ENCODE measurements at regions not wholly inside any gene's neighbourhood (a gene's known extent, or its start where the extent isn't known, plus 50 kb on each side); places are given as distances from the start of the nearest gene placed in this dataset.

GRCh38 chr6:133631421-133631820 is 257.5 kb upstream of the TCF21 start:
- no peak for DNase-seq (ENCODE audit: low read depth)

DNA sequence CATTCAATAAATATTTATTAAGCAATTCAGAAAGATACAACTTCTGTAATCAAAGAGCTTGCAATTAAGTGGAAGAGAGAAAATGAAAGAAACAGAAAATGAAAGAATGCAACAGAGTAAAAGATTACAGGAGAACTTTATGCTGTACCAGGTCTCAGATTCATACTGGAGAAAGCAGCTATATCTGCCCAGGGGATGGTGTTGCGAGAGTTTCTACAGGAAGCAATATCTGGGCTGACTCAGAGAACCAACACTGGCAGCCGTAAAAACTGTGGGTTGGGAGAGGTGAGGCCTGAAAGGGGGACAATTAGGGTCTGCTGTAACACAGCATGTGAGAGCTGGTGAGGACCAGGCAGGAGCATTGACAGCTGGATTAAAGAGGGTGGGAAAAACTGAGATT is 256.7 kb upstream of the TCF21 start:
- no peak for DNase-seq (ENCODE audit: low read depth)

DNA sequence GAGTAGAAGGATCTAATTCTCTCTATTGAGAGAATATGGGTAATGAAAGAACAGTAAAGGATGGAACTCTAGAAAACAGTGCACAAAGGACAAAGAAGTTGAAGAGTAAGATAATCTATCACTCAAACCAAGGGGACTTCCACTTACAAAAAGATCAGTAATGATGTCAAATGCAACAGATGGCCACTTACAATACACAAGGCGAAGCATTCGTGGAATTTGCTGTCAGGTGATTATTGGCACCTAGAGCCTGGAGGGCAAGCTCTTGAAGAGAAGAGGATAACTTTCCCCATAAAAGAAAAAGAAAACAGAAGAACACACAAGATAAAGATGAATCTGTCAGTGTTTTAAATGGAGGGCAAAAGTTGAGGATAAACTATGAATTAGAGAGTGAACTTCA is 256.0 kb upstream of the TCF21 start:
- DNase-seq (ENCODE audit: low read depth) = no peak

- no peak for DNase-seq (ENCODE audit: low read depth)
These were observed 254.4 kb upstream of the TCF21 start for GRCh38 chr6:133634474-133634873.

DNA sequence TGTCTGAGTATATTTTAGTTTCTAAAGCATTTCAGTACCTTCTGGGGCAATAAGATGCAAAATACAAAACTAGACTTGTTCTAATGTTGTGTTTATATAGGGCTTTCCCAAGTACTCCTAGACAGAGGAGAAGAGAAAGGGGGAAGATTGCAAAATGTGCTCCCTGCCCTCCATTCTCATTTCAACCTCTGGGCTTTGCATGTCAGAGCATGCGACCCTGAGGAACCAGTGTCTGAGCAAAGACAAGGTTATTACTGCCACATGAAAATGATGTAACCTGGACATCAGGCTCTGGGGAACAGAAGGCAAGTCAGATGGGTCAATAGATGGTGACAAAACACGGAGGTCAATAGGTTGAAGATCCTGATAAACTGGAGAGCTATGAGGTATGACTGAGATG is 253.5 kb upstream of the TCF21 start:
- DNase-seq (ENCODE audit: low read depth) = no peak

- no peak for DNase-seq (ENCODE audit: low read depth)
These were observed 251.5 kb upstream of the TCF21 start for GRCh38 chr6:133637436-133637835.

GRCh38 chr6:133637874-133638273 is 251.0 kb upstream of the TCF21 start:
- DNase-seq (ENCODE audit: low read depth) = no peak

DNA sequence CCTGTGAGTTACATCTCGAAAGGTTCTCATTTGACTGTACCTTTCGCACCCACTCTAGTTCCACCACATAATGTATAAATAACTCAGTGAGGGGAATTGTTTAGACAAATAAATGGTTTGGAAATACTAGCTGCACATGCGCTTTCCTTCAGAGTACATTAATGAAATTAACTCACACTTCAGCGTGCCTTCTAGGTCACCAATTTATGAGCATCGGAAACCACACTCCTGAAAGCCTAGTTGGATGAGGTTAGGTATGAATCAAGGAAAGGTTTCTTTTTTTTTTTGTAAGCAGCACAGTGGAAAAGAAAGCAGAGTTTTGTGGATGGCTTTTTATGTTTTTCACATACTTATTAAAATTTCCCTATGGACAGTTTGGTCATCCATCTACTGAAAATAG is 247.8 kb upstream of the TCF21 start:
- DNase-seq (ENCODE audit: low read depth) = no peak

GRCh38 chr6:133644548-133644891 is 244.4 kb upstream of the TCF21 start:
- no peak for DNase-seq (ENCODE audit: low read depth)

GRCh38 chr6:133644892-133645619 is 243.9 kb upstream of the TCF21 start:
- DNase-seq (ENCODE audit: low read depth) = peak; percentile 58

GRCh38 chr6:133645966-133646740 is 242.8 kb upstream of the TCF21 start:
- peak; percentile 62 for DNase-seq (ENCODE audit: low read depth)

- DNase-seq (ENCODE audit: low read depth) = no peak
These were observed 240.3 kb upstream of the TCF21 start for GRCh38 chr6:133648581-133648980.

GRCh38 chr6:133671376-133671775 is 217.5 kb upstream of the TCF21 start:
- peak; percentile 25 for DNase-seq (ENCODE audit: low read depth)

- DNase-seq (ENCODE audit: low read depth) = no peak
These were observed 215.9 kb upstream of the TCF21 start for GRCh38 chr6:133673056-133673455.

DNA sequence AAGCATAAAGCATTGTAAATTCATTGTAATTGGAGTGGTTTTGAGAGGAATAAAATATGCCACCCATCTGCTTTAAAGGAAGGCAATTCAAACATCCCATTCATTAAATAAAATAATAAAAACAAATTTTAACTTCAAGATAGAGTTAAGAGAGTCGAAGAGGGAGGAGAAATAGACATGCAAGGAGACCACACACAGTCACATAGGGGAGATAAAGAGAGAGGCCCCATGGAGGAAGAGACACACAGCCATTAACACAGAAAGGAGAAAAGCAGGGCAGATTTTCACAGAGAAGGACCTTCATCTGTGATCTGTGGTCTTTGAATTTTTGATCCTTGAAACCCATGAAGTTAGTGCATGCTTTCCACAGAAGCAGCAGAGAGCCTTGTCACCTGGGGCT is 214.3 kb upstream of the TCF21 start:
- DNase-seq (ENCODE audit: low read depth) = no peak

GRCh38 chr6:133680994-133681393 is 207.9 kb upstream of the TCF21 start:
- DNase-seq (ENCODE audit: low read depth) = no peak

- DNase-seq (ENCODE audit: low read depth) = no peak
These were observed 207.0 kb upstream of the TCF21 start for GRCh38 chr6:133681891-133682290.

- no peak for DNase-seq (ENCODE audit: low read depth)
These were observed 206.2 kb upstream of the TCF21 start for GRCh38 chr6:133682506-133683307.

- no peak for DNase-seq (ENCODE audit: low read depth)
These were observed 205.7 kb upstream of the TCF21 start for GRCh38 chr6:133683308-133683580.

- DNase-seq (ENCODE audit: low read depth) = no peak
These were observed 205.3 kb upstream of the TCF21 start for GRCh38 chr6:133683606-133684005.

DNA sequence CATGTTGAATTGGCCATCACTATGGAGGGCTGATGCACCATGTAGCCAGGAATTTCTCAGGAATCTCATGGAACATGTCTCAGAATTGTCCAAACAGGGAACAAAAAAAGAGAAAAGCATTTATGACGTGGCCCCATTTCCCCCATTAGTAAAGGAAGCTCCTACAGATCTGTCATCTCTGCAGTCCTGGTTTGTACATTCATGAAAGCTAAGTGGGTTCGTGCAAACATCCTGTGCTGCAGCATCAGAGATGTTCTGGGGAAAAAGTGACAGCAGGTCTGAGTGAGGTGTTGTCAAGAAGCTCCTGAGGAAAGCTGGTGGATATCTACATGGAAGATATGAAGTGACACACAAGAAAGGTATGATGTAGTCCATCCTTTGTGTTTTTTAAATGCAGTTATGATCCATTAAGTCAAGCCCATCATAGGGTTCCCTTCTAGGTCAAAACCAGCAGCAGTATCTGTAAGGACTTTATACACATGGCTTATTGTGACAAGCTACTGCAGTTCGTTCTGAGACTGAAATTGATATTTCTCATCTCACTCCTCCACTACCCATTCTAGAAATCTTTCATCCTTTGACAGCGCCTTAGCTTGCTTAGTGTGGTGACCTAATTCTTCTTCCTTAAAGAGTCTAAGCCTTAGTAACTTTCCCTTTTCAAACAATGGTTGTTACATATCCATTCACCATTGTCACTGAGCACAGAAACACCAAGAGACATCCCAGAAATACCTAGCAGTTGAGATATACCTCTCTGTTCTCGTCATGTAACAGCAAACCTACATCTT is 200.0 kb upstream of the TCF21 start:
- no peak for DNase-seq (ENCODE audit: low read depth)

DNA sequence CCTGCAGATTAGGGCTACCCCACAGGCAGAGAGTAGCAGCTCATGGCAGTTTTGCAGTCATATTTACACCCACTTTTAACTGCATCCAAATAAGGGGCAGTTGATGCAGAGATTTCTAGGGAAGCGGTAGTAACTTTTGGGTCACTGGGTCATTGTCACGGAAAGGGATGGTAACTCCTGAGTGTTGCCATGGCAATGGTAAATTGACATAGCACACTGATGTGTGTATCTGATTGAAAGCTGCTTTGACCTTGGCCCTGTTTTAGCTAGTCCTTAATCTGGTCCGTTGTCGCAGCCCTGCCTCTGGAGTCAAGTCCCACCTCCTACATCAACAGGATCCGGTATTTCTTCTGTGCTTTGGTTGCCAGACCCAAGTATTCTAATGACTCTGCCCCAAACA is 199.1 kb upstream of the TCF21 start:
- no peak for DNase-seq (ENCODE audit: low read depth)
